Hepatocyte (in vitro differentiated cells): ENCODE measurements at regions not wholly inside any gene's neighbourhood (a gene's known extent, or its start where the extent isn't known, plus 50 kb on each side); places are given as distances from the start of the nearest gene placed in this dataset.

Experiments used
- DNase-seq: peaks from one replicate; pipeline ENCODE4 v3.0.0-alpha.2; 2016; ENCODE audit warnings: low spot score
- H2AFZ ChIP-seq: fragments of 200-600 bp; sonication (generic); 2 replicates; pipeline ENCODE4 v1.6.0; 2016; ENCODE audit warnings: antibody characterized with exemption, mild to moderate bottlenecking
- H3K27ac ChIP-seq: fragments of 200-600 bp; sonication (generic); 2 replicates; pipeline ENCODE4 v1.5.1; 2016; ENCODE audit warnings: mild to moderate bottlenecking
- H3K27me3 ChIP-seq: fragments of 200-600 bp; sonication (generic); 2 replicates; pipeline ENCODE4 v1.6.1; 2016
- H3K36me3 ChIP-seq: fragments of 200-600 bp; sonication (generic); replicated peaks from 2 replicates; pipeline ENCODE4 v1.5.1; 2016; ENCODE audit warnings: low read depth; ENCODE audit not compliant: insufficient read depth
- H3K4me1 ChIP-seq: fragments of 200-600 bp; sonication (generic); 2 replicates; pipeline ENCODE4 v1.5.1; 2016; ENCODE audit warnings: mild to moderate bottlenecking, moderate library complexity; ENCODE audit not compliant: insufficient read depth
- H3K4me2 ChIP-seq: fragments of 200-600 bp; sonication (generic); 2 replicates; pipeline ENCODE4 v1.6.0; 2016
- H3K4me3 ChIP-seq: fragments of 200-600 bp; sonication (generic); 2 replicates; pipeline ENCODE4 v1.5.1; 2016; ENCODE audit warnings: mild to moderate bottlenecking
- H3K79me2 ChIP-seq: fragments of 200-600 bp; sonication (generic); 2 replicates; pipeline ENCODE4 v1.6.0; 2017; ENCODE audit warnings: mild to moderate bottlenecking
- H3K9me2 ChIP-seq: fragments of 200-600 bp; sonication (generic); replicated peaks from 2 replicates; pipeline ENCODE4 v1.6.0; 2017; ENCODE audit warnings: mild to moderate bottlenecking; ENCODE audit not compliant: insufficient read depth
- H3K9me3 ChIP-seq: fragments of 200-600 bp; sonication (generic); 2 replicates; pipeline ENCODE4 v1.5.1; 2016; ENCODE audit warnings: low read depth, mild to moderate bottlenecking
- H4K20me1 ChIP-seq: fragments of 200-600 bp; sonication (generic); 2 replicates; pipeline ENCODE4 v1.6.0; 2016; ENCODE audit warnings: mild to moderate bottlenecking; ENCODE audit not compliant: insufficient read depth, poor library complexity, severe bottlenecking
- EZH2 ChIP-seq: fragments of 200-600 bp; sonication (generic); IDR thresholded peaks from 2 replicates; pipeline ENCODE4 v1.6.1; 2016; ENCODE audit warnings: antibody characterized with exemption, mild to moderate bottlenecking, borderline replicate concordance
- EZH2phosphoT487 ChIP-seq: fragments of 200-600 bp; sonication (generic); IDR thresholded peaks from one replicate; pipeline ENCODE4 v1.6.1; 2018; ENCODE audit warnings: antibody characterized with exemption, mild to moderate bottlenecking, low read depth, moderate library complexity; ENCODE audit not compliant: unreplicated experiment, severe bottlenecking
- WGBS: methylation state at CpG from one replicate; pipeline ENCODE4 v1.1.6; 2016; ENCODE audit warnings: low lambda C conversion rate; ENCODE audit errors: missing lambda C conversion rate; 5-methylcytosine and 5-hydroxymethylcytosine counted together
- TF ChIP-seq, protein P1 (sequence below): fragments of 200-600 bp; sonication (generic); IDR thresholded peaks from 2 replicates; pipeline ENCODE4 v1.5.1; 2016; ENCODE audit warnings: antibody characterized with exemption, mild to moderate bottlenecking; ENCODE audit not compliant: poor library complexity

DNA sequence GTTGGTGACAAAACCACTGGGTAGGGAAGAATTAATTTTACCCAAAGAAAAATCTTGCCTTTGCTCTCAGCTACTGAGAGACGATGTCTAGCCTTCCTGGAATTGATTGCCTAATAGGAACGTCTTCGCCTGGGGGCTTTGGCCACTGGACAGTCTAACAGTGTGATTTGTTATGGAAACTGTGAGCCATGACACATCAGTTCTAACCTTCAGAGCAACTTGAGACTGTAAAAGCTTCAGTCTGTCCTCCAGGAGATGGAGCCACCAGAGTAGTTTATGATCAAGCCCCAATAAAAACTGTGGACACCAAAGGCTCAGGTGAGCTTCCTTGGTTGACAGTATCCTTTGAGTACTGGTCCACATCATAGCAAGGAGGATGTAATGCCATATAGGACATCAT, 235.8 kb upstream of the TMCO5A start:
- H3K9me2 ChIP-seq = no peaks in the 10 kb centered on the region
- no peaks in the 10 kb centered on the region for H3K27me3 ChIP-seq
- H3K36me3 ChIP-seq = no peaks in the 10 kb centered on the region
- H2AFZ ChIP-seq = no peak overlapping the region
- H3K27ac ChIP-seq = no peak overlapping the region
- H3K9me3 ChIP-seq = no peaks in the 10 kb centered on the region
- DNase-seq = no peak
- H3K79me2 ChIP-seq = no peaks in the 10 kb centered on the region
- no peak overlapping the region for H3K4me3 ChIP-seq
- 94% methylated on average over 3 of the region's 3 CpGs for WGBS
- TF ChIP-seq EZH2phosphoT487 (no peak), EZH2 (no peak)
- TF ChIP-seq, protein P1, sequence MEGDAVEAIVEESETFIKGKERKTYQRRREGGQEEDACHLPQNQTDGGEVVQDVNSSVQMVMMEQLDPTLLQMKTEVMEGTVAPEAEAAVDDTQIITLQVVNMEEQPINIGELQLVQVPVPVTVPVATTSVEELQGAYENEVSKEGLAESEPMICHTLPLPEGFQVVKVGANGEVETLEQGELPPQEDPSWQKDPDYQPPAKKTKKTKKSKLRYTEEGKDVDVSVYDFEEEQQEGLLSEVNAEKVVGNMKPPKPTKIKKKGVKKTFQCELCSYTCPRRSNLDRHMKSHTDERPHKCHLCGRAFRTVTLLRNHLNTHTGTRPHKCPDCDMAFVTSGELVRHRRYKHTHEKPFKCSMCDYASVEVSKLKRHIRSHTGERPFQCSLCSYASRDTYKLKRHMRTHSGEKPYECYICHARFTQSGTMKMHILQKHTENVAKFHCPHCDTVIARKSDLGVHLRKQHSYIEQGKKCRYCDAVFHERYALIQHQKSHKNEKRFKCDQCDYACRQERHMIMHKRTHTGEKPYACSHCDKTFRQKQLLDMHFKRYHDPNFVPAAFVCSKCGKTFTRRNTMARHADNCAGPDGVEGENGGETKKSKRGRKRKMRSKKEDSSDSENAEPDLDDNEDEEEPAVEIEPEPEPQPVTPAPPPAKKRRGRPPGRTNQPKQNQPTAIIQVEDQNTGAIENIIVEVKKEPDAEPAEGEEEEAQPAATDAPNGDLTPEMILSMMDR = no peak
- no peak overlapping the region for H3K4me2 ChIP-seq
- H3K4me1 ChIP-seq = no peaks in the 10 kb centered on the region
- H4K20me1 ChIP-seq = no peaks in the 10 kb centered on the region

DNA sequence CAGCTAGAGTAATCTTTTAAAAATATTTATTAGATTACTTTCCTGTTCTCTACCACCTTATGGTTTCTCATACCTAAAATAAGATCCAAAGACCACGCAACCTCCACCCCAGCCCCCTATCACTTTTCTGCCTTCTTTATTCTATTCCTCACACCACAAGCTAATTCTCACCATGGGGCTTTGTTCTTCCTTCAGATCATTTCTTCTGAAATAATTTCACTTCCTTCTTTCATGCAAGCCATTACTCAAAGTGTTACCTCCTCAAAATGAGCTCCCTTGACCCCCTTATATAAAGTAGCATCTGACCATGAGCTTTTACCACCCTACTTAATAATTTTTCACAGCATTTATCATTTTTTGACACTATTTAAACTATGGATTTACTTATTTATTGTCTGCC, 233.2 kb upstream of the TMCO5A start:
- no peaks in the 10 kb centered on the region for H3K36me3 ChIP-seq

DNA sequence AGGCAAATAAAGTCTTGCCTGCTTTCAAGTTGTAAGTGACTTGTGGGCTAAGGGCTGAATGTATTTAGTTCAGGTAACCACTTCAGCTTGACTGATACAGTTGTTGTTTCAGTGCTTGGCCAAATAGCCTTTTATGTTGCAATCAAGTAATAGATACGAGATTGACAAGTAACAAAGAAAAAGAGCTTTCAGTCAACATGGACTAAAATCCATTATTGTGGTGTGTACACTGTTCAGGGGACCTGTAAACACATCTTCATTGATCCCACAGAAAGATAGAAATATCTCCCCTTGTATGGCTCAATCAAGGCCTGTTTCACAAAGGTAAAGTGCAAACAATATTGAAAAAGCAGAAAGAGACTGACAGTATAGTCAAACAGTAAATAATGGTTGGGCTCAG, 224.8 kb upstream of the TMCO5A start:
- no peak for DNase-seq
- WGBS = 68% methylated on average over 1 of the region's 1 CpG
- Histone ChIP-seq H3K27ac (no peak overlapping the region), H3K4me2 (no peak overlapping the region), H3K9me3 (no peaks in the 10 kb centered on the region), H3K4me1 (no peaks in the 10 kb centered on the region), H3K36me3 (no peaks in the 10 kb centered on the region), H3K79me2 (no peaks in the 10 kb centered on the region), H3K9me2 (no peaks in the 10 kb centered on the region), H3K4me3 (no peak overlapping the region), H2AFZ (no peak overlapping the region), H3K27me3 (peaks cover 3% of the 10 kb centered on the region), H4K20me1 (no peaks in the 10 kb centered on the region)
- TF ChIP-seq EZH2phosphoT487 (no peak), EZH2 (no peak)
- TF ChIP-seq, protein P1 = no peak

More for the DNA sequence above, 233.2 kb upstream of the TMCO5A start:
- Histone ChIP-seq H3K9me3 (no peaks in the 10 kb centered on the region), H3K27me3 (no peaks in the 10 kb centered on the region), H3K4me1 (no peaks in the 10 kb centered on the region), H4K20me1 (no peaks in the 10 kb centered on the region), H3K79me2 (no peaks in the 10 kb centered on the region), H3K9me2 (no peaks in the 10 kb centered on the region), H3K4me3 (no peak overlapping the region), H3K4me2 (no peak overlapping the region), H2AFZ (no peak overlapping the region), H3K27ac (no peak overlapping the region)
- TF ChIP-seq EZH2phosphoT487 (no peak), EZH2 (no peak)
- TF ChIP-seq, protein P1 = no peak
- DNase-seq = no peak
- WGBS = 92% methylated on average over 1 of the region's 1 CpG

DNA sequence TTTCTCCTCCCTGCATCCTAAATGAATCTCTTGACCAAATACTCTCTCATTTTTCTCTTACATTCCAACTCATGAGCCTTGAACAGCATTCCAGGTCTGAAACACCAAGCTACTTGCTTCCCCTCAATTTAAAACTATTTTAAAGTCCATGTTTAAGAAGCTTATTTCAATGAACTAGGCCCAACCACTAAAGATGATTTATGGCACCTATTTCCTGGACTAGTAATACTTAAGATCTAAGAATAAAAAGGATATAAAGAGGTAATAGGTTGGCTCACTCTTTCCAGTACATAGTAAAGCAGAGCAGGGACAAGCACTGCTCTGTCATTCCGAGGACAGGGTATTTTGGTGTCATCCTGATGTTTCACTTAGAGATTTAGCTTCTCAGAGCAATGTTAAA, 219.3 kb upstream of the TMCO5A start:
- TF ChIP-seq EZH2phosphoT487 (no peak), EZH2 (no peak)
- TF ChIP-seq, protein P1 = no peak
- H3K9me2 ChIP-seq = no peaks in the 10 kb centered on the region
- H3K9me3 ChIP-seq = no peaks in the 10 kb centered on the region
- H3K79me2 ChIP-seq = no peaks in the 10 kb centered on the region
- no peaks in the 10 kb centered on the region for H4K20me1 ChIP-seq
- WGBS = 89% methylated on average over 1 of the region's 1 CpG
- no peaks in the 10 kb centered on the region for H3K36me3 ChIP-seq
- no peak overlapping the region for H3K4me3 ChIP-seq
- DNase-seq = no peak
- peaks cover 3% of the 10 kb centered on the region for H3K27me3 ChIP-seq
- no peaks in the 10 kb centered on the region for H3K4me1 ChIP-seq
- H3K4me2 ChIP-seq = no peak overlapping the region
- no peak overlapping the region for H3K27ac ChIP-seq
- H2AFZ ChIP-seq = no peak overlapping the region
